ENCODE measurements at regions not wholly inside any gene's neighbourhood (a gene's known extent, or its start where the extent isn't known, plus 50 kb on each side); places are given as distances from the start of the nearest gene placed in this dataset.

- Histone ChIP-seq H3K27ac (ENCODE audit: poor library complexity, severe bottlenecking) (no peak overlapping the region), H3K4me1 (ENCODE audit: insufficient read depth, poor library complexity, severe bottlenecking) (peaks cover 33% of the 10 kb centered on the region), H3K27me3 (ENCODE audit: insufficient read depth, poor library complexity, severe bottlenecking) (no peaks in the 10 kb centered on the region), H3K36me3 (ENCODE audit: low read depth) (no peaks in the 10 kb centered on the region), H3K4me3 (ENCODE audit: severe bottlenecking) (no peak overlapping the region), H3K9me3 (ENCODE audit: severe bottlenecking) (no peaks in the 10 kb centered on the region)
- ATAC-seq (ENCODE audit: low read depth) (no peak), DNase-seq (ENCODE audit: low spot score) (no peak)
- TF ChIP-seq CTCF (IDR thresholded peaks at IDR 0.05; ENCODE audit: poor library complexity, severe bottlenecking): no peak
These were observed 118.4 kb upstream of the DAPK1 start for GRCh38 chr9:87379300-87379699.

- Histone ChIP-seq H3K9me3 (ENCODE audit: severe bottlenecking) (no peaks in the 10 kb centered on the region), H3K27ac (ENCODE audit: poor library complexity, severe bottlenecking) (peak overlapping the region; percentile 81), H3K27me3 (ENCODE audit: insufficient read depth, poor library complexity, severe bottlenecking) (no peaks in the 10 kb centered on the region), H3K36me3 (ENCODE audit: low read depth) (no peaks in the 10 kb centered on the region), H3K4me3 (ENCODE audit: severe bottlenecking) (no peak overlapping the region), H3K4me1 (ENCODE audit: insufficient read depth, poor library complexity, severe bottlenecking) (peaks cover 26% of the 10 kb centered on the region)
- TF ChIP-seq CTCF (IDR thresholded peaks at IDR 0.05; ENCODE audit: poor library complexity, severe bottlenecking): no peak
- DNase-seq (ENCODE audit: low spot score): no peak
- peak; percentile 80 for ATAC-seq (ENCODE audit: low read depth)
These were observed 116.5 kb upstream of the DAPK1 start for GRCh38 chr9:87381050-87381711.

GRCh38 chr9:87381746-87382145 is 115.9 kb upstream of the DAPK1 start:
- no peak for TF ChIP-seq CTCF (IDR thresholded peaks at IDR 0.05; ENCODE audit: poor library complexity, severe bottlenecking)
- H3K36me3 ChIP-seq (ENCODE audit: low read depth): no peaks in the 10 kb centered on the region
- no peaks in the 10 kb centered on the region for H3K27me3 ChIP-seq (ENCODE audit: insufficient read depth, poor library complexity, severe bottlenecking)
- ATAC-seq (ENCODE audit: low read depth) (peak; percentile 33), DNase-seq (ENCODE audit: low spot score) (no peak)
- H3K27ac ChIP-seq (ENCODE audit: poor library complexity, severe bottlenecking): peak overlapping the region; percentile 81
- H3K4me1 ChIP-seq (ENCODE audit: insufficient read depth, poor library complexity, severe bottlenecking): peaks cover 26% of the 10 kb centered on the region
- no peak overlapping the region for H3K4me3 ChIP-seq (ENCODE audit: severe bottlenecking)
- H3K9me3 ChIP-seq (ENCODE audit: severe bottlenecking): no peaks in the 10 kb centered on the region

GRCh38 chr9:87382900-87383299 is 114.8 kb upstream of the DAPK1 start:
- Histone ChIP-seq H3K9me3 (ENCODE audit: severe bottlenecking) (no peaks in the 10 kb centered on the region), H3K27ac (ENCODE audit: poor library complexity, severe bottlenecking) (peak overlapping the region; percentile 81), H3K4me3 (ENCODE audit: severe bottlenecking) (no peak overlapping the region), H3K4me1 (ENCODE audit: insufficient read depth, poor library complexity, severe bottlenecking) (peaks cover 26% of the 10 kb centered on the region), H3K36me3 (ENCODE audit: low read depth) (no peaks in the 10 kb centered on the region), H3K27me3 (ENCODE audit: insufficient read depth, poor library complexity, severe bottlenecking) (no peaks in the 10 kb centered on the region)
- DNase-seq (ENCODE audit: low spot score) (no peak), ATAC-seq (ENCODE audit: low read depth) (peak; percentile 67)
- TF ChIP-seq CTCF (IDR thresholded peaks at IDR 0.05; ENCODE audit: poor library complexity, severe bottlenecking): no peak

GRCh38 chr9:87383344-87384150 is 114.1 kb upstream of the DAPK1 start:
- peaks cover 26% of the 10 kb centered on the region for H3K4me1 ChIP-seq (ENCODE audit: insufficient read depth, poor library complexity, severe bottlenecking)
- TF ChIP-seq CTCF (IDR thresholded peaks at IDR 0.05; ENCODE audit: poor library complexity, severe bottlenecking): no peak
- ATAC-seq (ENCODE audit: low read depth): no peak
- H3K27ac ChIP-seq (ENCODE audit: poor library complexity, severe bottlenecking): peak overlapping the region; percentile 81
- DNase-seq (ENCODE audit: low spot score): no peak
- no peaks in the 10 kb centered on the region for H3K36me3 ChIP-seq (ENCODE audit: low read depth)
- H3K9me3 ChIP-seq (ENCODE audit: severe bottlenecking): no peaks in the 10 kb centered on the region
- no peak overlapping the region for H3K4me3 ChIP-seq (ENCODE audit: severe bottlenecking)
- H3K27me3 ChIP-seq (ENCODE audit: insufficient read depth, poor library complexity, severe bottlenecking): no peaks in the 10 kb centered on the region

Measured in RWPE2 (cell line).